IMR-90 (cell line): ENCODE measurements at regions not wholly inside any gene's neighbourhood (a gene's known extent, or its start where the extent isn't known, plus 50 kb on each side); places are given as distances from the start of the nearest gene placed in this dataset.

Source experiments
- ATAC-seq: fragments of 200-7000 bp; cut with Tn5 transposase; 2 replicates; pipeline ENCODE4 v1.9.1; 2020; ENCODE audit warnings: low read depth, mild to moderate bottlenecking, moderate library complexity
- BruUV-seq: library from RNA; stranded (reverse); fragments of 400-500 nt; replicated peaks from 2 replicates; lab custom pipeline; 2021; lab: Mats Ljungman, UMichigan
- CTCF ChIA-PET: fragments of 300-600 bp; formaldehyde crosslinking; extraction: SDS; loops from one replicate; lab custom pipeline; 2021; ENCODE audit warnings: antibody characterized with exemption; lab: Yijun Ruan, JAX
- POLR2A ChIA-PET: fragments of 300-600 bp; sonication (Branson Sonifier 250); formaldehyde crosslinking; loops from one replicate; lab custom pipeline; 2022; ENCODE audit warnings: antibody characterized with exemption; ENCODE audit not compliant: unreplicated experiment; lab: Charles Lee
- DNase-seq: peaks from one replicate; pipeline ENCODE4 v3.0.0; 2013
- H2AFZ ChIP-seq: replicated peaks from 2 replicates; pipeline ENCODE3; 2013; ENCODE audit warnings: low read length, mild to moderate bottlenecking; ENCODE audit not compliant: poor library complexity
- H2AK5ac ChIP-seq: 2 replicates; pipeline ENCODE4 v1.6.1; 2013; ENCODE audit warnings: low read depth, low read length, inconsistent platforms
- H2AK9ac ChIP-seq: replicated peaks from 2 replicates; pipeline ENCODE3; 2013; ENCODE audit warnings: mild to moderate bottlenecking, low read depth, low read length, moderate library complexity; ENCODE audit not compliant: poor library complexity
- H2BK120ac ChIP-seq: 2 replicates; pipeline ENCODE4 v1.6.1; 2013; ENCODE audit warnings: low read depth, low read length, inconsistent platforms
- H2BK15ac ChIP-seq: 3 replicates; pipeline ENCODE4 v1.6.1; 2013; ENCODE audit warnings: low read depth, low read length, inconsistent platforms
- H2BK20ac ChIP-seq: 2 replicates; pipeline ENCODE4 v1.6.1; 2013; ENCODE audit warnings: low read depth, mild to moderate bottlenecking, inconsistent platforms, low read length, moderate library complexity
- H2BK5ac ChIP-seq: 2 replicates; pipeline ENCODE4 v1.6.1; 2013; ENCODE audit warnings: mild to moderate bottlenecking, low read depth, low read length, inconsistent platforms; ENCODE audit not compliant: poor library complexity, severe bottlenecking
- H3K14ac ChIP-seq: replicated peaks from 2 replicates; pipeline ENCODE4 v1.6.1; 2013; ENCODE audit warnings: low read depth, low read length, inconsistent platforms
- H3K18ac ChIP-seq: 2 replicates; pipeline ENCODE4 v1.6.1; 2013; ENCODE audit warnings: low read depth, low read length, control low read depth
- H3K23ac ChIP-seq: 2 replicates; pipeline ENCODE4 v1.6.1; 2013; ENCODE audit warnings: low read depth, low read length, inconsistent platforms
- H3K27ac ChIP-seq: 2 replicates; pipeline ENCODE4 v1.5.1; 2013; ENCODE audit warnings: mild to moderate bottlenecking, control low read depth, low read length; ENCODE audit not compliant: insufficient read depth
- H3K27me3 ChIP-seq: 2 replicates; pipeline ENCODE4 v1.6.1; 2013; ENCODE audit warnings: low read length; ENCODE audit not compliant: control insufficient read depth, insufficient read depth
- H3K36me3 ChIP-seq: 2 replicates; pipeline ENCODE4 v1.6.1; 2013; ENCODE audit warnings: low read length, mixed read lengths; ENCODE audit not compliant: control insufficient read depth, insufficient read depth
- H3K4ac ChIP-seq: 2 replicates; pipeline ENCODE4 v1.6.1; 2013; ENCODE audit warnings: low read depth, low read length, inconsistent platforms
- H3K4me1 ChIP-seq: 2 replicates; pipeline ENCODE4 v1.6.1; 2013; ENCODE audit warnings: low read length, mixed read lengths; ENCODE audit not compliant: control insufficient read depth, insufficient read depth
- H3K4me2 ChIP-seq: 2 replicates; pipeline ENCODE4 v1.6.1; 2013; ENCODE audit warnings: low read depth, mild to moderate bottlenecking, control low read depth, low read length, moderate library complexity
- H3K4me3 ChIP-seq: 2 replicates; pipeline ENCODE4 v1.5.1; 2013; ENCODE audit warnings: low read depth, mild to moderate bottlenecking, control low read depth, low read length, moderate library complexity; ENCODE audit not compliant: insufficient read depth
- H3K56ac ChIP-seq: 2 replicates; pipeline ENCODE4 v1.6.1; 2013; ENCODE audit warnings: low read length, inconsistent platforms; ENCODE audit not compliant: insufficient read depth; ENCODE audit errors: extremely low read depth
- H3K79me1 ChIP-seq, 2 experiments: 2 replicates each; pipeline ENCODE4 v1.6.1; 2013; ENCODE audit warnings: low read length in 2 of 2, inconsistent platforms in 1 of 2, low read depth in 1 of 2
- H3K9ac ChIP-seq: 2 replicates; pipeline ENCODE4 v1.6.1; 2013; ENCODE audit warnings: low read depth, low read length, control low read depth
- H3K9me1 ChIP-seq: 2 replicates; pipeline ENCODE4 v1.6.1; 2013; ENCODE audit warnings: low read length, inconsistent platforms; ENCODE audit not compliant: insufficient read depth
- H3K9me3 ChIP-seq: 2 replicates; pipeline ENCODE4 v1.6.1; 2013; ENCODE audit warnings: low read length; ENCODE audit not compliant: control insufficient read depth, insufficient read depth
- H4K20me1 ChIP-seq: 2 replicates; pipeline ENCODE4 v1.6.1; 2013; ENCODE audit warnings: low read length, inconsistent platforms; ENCODE audit not compliant: insufficient read depth
- H4K5ac ChIP-seq: 2 replicates; pipeline ENCODE4 v1.6.1; 2013; ENCODE audit warnings: mild to moderate bottlenecking, low read depth, low read length, control low read depth
- H4K8ac ChIP-seq, 2 experiments: 2 replicates each; pipeline ENCODE4 v1.6.1; 2013; ENCODE audit warnings: low read depth in 2 of 2, low read length in 2 of 2, control low read depth in 1 of 2, inconsistent platforms in 1 of 2
- H4K91ac ChIP-seq: 2 replicates; pipeline ENCODE4 v1.6.1; 2013; ENCODE audit warnings: low read depth, low read length, inconsistent platforms; ENCODE audit not compliant: insufficient read depth
- BHLHE40 ChIP-seq: fragments of 150-350 bp; IDR thresholded peaks from 2 replicates; pipeline ENCODE4 v1.6.1; 2016; ENCODE audit warnings: mild to moderate bottlenecking, low read depth, low read length
- CEBPB ChIP-seq: IDR thresholded peaks from 2 replicates; pipeline ENCODE4 v1.6.1; 2012; ENCODE audit warnings: low read depth, low read length, improper control_type of control experiment
- CHD1 ChIP-seq: IDR thresholded peaks from 2 replicates; pipeline ENCODE4 v1.6.1; 2012; ENCODE audit warnings: low read depth, low read length, improper control_type of control experiment
- FOS ChIP-seq: fragments of 150-350 bp; IDR thresholded peaks from 2 replicates; pipeline ENCODE4 v1.6.1; 2016; ENCODE audit warnings: low read depth, low read length
- MAFK ChIP-seq: IDR thresholded peaks from 2 replicates; pipeline ENCODE4 v1.6.1; 2012; ENCODE audit warnings: low read depth, low read length, improper control_type of control experiment
- MAZ ChIP-seq: IDR thresholded peaks from 2 replicates; pipeline ENCODE4 v1.6.1; 2012; ENCODE audit warnings: low read depth, mild to moderate bottlenecking, low read length, improper control_type of control experiment, moderate library complexity, borderline replicate concordance
- MXI1 ChIP-seq: IDR thresholded peaks from 2 replicates; pipeline ENCODE4 v1.6.1; 2012; ENCODE audit warnings: low read depth, mild to moderate bottlenecking, low read length, moderate library complexity, borderline replicate concordance
- NFE2L2 ChIP-seq: fragments of 150-350 bp; IDR thresholded peaks from 2 replicates; pipeline ENCODE4 v1.6.1; 2016; ENCODE audit warnings: low read depth, mild to moderate bottlenecking, low read length
- POLR2A ChIP-seq: IDR thresholded peaks from 2 replicates; pipeline ENCODE4 v1.6.1; 2012; ENCODE audit warnings: mild to moderate bottlenecking, low read depth, low read length
- RAD21 ChIP-seq: IDR thresholded peaks from 2 replicates; pipeline ENCODE4 v1.6.1; 2012; ENCODE audit warnings: low read length, improper control_type of control experiment
- RCOR1 ChIP-seq: IDR thresholded peaks from 2 replicates; pipeline ENCODE4 v1.6.1; 2012; ENCODE audit warnings: mild to moderate bottlenecking, low read length, improper control_type of control experiment; ENCODE audit not compliant: insufficient replicate concordance
- RFX5 ChIP-seq: IDR thresholded peaks from 2 replicates; pipeline ENCODE4 v1.8.0; 2012; ENCODE audit warnings: low read depth, mild to moderate bottlenecking, low read length, moderate library complexity
- SMC3 ChIP-seq: fragments of 150-350 bp; IDR thresholded peaks from 2 replicates; pipeline ENCODE4 v1.6.1; 2016; ENCODE audit warnings: low read depth, mild to moderate bottlenecking, antibody characterized with exemption, low read length, moderate library complexity
- WGBS, 2 experiments: methylation state at CpG; one replicate each; pipeline versions ENCODE4 v1.1.5 to v1.1.7; 2013; ENCODE audit warnings: missing lambda C conversion rate in 2 of 2; ENCODE audit not compliant: insufficient read length in 1 of 2; ENCODE audit errors: extremely low coverage in 2 of 2; 5-methylcytosine and 5-hydroxymethylcytosine counted together
- dilution Hi-C: fragments of 300-500 bp; cut with HindIII; formaldehyde crosslinking; loops from one replicate; pipeline ENCODE4 v1.14.3; 2018; ENCODE audit warnings: low sequenced_read_pairs; ENCODE audit not compliant: unreplicated experiment
- in situ Hi-C: fragments of 300-500 bp; cut with MboI; formaldehyde crosslinking; loops from 3 replicates; pipeline ENCODE4 v1.14.3; 2019; ENCODE audit warnings: low sequenced_read_pairs, inconsistent platforms, mixed read lengths
- intact Hi-C: fragments of 100-400 bp; cut with micrococcal nuclease; formaldehyde crosslinking; loops from 2 replicates; pipeline ENCODE4 v1.10.0; 2022
- TF ChIP-seq, protein P1 (sequence below): fragments of 150-350 bp; IDR thresholded peaks from 2 replicates; pipeline ENCODE4 v1.6.1; 2017; ENCODE audit warnings: mild to moderate bottlenecking, antibody characterized with exemption, low read length, low read depth
- TF ChIP-seq, protein P2 (sequence below): conservative IDR thresholded peaks from 2 replicates; pipeline ENCODE4 v1.5.1; 2012; ENCODE audit warnings: mild to moderate bottlenecking, low read depth, low read length, improper control_type of control experiment
- TF ChIP-seq, protein P3 (sequence below): fragments of 150-350 bp; IDR thresholded peaks from 2 replicates; pipeline ENCODE4 v1.6.1; 2016; ENCODE audit warnings: low read depth, mild to moderate bottlenecking, low read length, moderate library complexity, borderline replicate concordance

DNA sequence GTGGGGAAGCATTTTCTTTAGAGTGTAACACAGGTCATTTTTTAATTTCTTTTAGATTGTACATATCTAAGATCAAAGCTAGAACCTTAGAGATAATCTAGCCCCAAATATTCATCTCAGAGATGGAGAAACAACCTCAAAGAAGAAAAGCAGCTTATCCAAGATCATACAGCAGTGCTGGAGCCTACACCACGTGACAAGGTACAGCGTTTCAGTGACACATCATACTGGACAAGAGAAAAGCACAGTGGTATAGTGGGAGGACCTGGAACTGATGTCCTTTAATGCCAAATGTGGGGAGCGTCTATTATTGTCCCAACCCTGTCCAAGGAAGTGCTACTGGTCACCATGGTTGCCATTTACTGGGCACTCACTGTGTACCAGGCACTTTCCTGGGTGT, 445.8 kb downstream of the RPS24 start:
- H2BK15ac ChIP-seq, result no peak overlapping the region
- H3K56ac ChIP-seq, result no peak overlapping the region
- POLR2A ChIA-PET, result no interaction called here
- ATAC-seq (no peak), DNase-seq (no peak)
- no peak overlapping the region for H2BK120ac ChIP-seq
- no peak overlapping the region for H4K8ac ChIP-seq
- H3K18ac ChIP-seq, result no peak overlapping the region
- no peak overlapping the region for H3K4me2 ChIP-seq
- H3K36me3 ChIP-seq, result no peaks in the 10 kb centered on the region
- peaks cover 20% of the 10 kb centered on the region for H3K27me3 ChIP-seq
- no peak overlapping the region for H3K14ac ChIP-seq
- no CpG with 5 or more reads among the region's 3 CpGs for WGBS, 2 experiments
- no peak overlapping the region for H3K9ac ChIP-seq
- H3K9me1 ChIP-seq, result 0 out of 2 replicates have a peak, but pooled peaks cover 5% of the 10 kb centered on the region
- no peak overlapping the region for H2AK9ac ChIP-seq
- H2BK5ac ChIP-seq, result no peak overlapping the region
- intact Hi-C loops, result no loop called here
- H3K23ac ChIP-seq, result no peak overlapping the region
- H4K91ac ChIP-seq, result no peak overlapping the region
- H3K9me3 ChIP-seq, result no peaks in the 10 kb centered on the region
- H3K4me1 ChIP-seq, result peaks cover 2% of the 10 kb centered on the region; the same call in 1 of the 2 replicates
- H4K20me1 ChIP-seq, result no peaks in the 10 kb centered on the region
- no peak overlapping the region for H2BK20ac ChIP-seq
- no peak for TF ChIP-seq MXI1
- no peak for TF ChIP-seq RAD21
- no peak for TF ChIP-seq CHD1
- TF ChIP-seq, protein P1, sequence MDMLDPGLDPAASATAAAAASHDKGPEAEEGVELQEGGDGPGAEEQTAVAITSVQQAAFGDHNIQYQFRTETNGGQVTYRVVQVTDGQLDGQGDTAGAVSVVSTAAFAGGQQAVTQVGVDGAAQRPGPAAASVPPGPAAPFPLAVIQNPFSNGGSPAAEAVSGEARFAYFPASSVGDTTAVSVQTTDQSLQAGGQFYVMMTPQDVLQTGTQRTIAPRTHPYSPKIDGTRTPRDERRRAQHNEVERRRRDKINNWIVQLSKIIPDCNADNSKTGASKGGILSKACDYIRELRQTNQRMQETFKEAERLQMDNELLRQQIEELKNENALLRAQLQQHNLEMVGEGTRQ, result no peak
- TF ChIP-seq, protein P2, sequence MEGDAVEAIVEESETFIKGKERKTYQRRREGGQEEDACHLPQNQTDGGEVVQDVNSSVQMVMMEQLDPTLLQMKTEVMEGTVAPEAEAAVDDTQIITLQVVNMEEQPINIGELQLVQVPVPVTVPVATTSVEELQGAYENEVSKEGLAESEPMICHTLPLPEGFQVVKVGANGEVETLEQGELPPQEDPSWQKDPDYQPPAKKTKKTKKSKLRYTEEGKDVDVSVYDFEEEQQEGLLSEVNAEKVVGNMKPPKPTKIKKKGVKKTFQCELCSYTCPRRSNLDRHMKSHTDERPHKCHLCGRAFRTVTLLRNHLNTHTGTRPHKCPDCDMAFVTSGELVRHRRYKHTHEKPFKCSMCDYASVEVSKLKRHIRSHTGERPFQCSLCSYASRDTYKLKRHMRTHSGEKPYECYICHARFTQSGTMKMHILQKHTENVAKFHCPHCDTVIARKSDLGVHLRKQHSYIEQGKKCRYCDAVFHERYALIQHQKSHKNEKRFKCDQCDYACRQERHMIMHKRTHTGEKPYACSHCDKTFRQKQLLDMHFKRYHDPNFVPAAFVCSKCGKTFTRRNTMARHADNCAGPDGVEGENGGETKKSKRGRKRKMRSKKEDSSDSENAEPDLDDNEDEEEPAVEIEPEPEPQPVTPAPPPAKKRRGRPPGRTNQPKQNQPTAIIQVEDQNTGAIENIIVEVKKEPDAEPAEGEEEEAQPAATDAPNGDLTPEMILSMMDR, result no peak
- no peak for TF ChIP-seq RCOR1
- TF ChIP-seq FOS, result no peak
- TF ChIP-seq, protein P3, sequence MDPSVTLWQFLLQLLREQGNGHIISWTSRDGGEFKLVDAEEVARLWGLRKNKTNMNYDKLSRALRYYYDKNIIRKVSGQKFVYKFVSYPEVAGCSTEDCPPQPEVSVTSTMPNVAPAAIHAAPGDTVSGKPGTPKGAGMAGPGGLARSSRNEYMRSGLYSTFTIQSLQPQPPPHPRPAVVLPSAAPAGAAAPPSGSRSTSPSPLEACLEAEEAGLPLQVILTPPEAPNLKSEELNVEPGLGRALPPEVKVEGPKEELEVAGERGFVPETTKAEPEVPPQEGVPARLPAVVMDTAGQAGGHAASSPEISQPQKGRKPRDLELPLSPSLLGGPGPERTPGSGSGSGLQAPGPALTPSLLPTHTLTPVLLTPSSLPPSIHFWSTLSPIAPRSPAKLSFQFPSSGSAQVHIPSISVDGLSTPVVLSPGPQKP, result no peak
- TF ChIP-seq SMC3, result no peak
- no peak for TF ChIP-seq POLR2A
- TF ChIP-seq BHLHE40, result no peak
- no peak for TF ChIP-seq RFX5
- TF ChIP-seq NFE2L2, result no peak
- no peak for TF ChIP-seq MAFK
- no peak for TF ChIP-seq MAZ
- TF ChIP-seq CEBPB, result no peak
- no peak overlapping the region for H3K27ac ChIP-seq
- in situ Hi-C loops, result no loop called here
- H3K79me1 ChIP-seq, result no peaks in the 10 kb centered on the region
- BruUV-seq, result no TSS peak
- H3K4ac ChIP-seq, result no peak overlapping the region
- no peak overlapping the region for H2AFZ ChIP-seq
- no peak overlapping the region for H2AK5ac ChIP-seq
- CTCF ChIA-PET, result no interaction called here
- no peak overlapping the region for H4K5ac ChIP-seq
- no peak overlapping the region for H3K4me3 ChIP-seq
- dilution Hi-C loops, result no loop called here
